Activated T-helper 1 cell treated with Interleukin-2 at 50 U/mL for 16 hours (primary cell): ENCODE measurements at regions not wholly inside any gene's neighbourhood (a gene's known extent, or its start where the extent isn't known, plus 50 kb on each side); places are given as distances from the start of the nearest gene placed in this dataset.

Experiments used
- DNase-seq: peaks from one replicate; pipeline ENCODE4 v3.0.0-alpha.2; 2020; ENCODE audit warnings: low read depth

DNA sequence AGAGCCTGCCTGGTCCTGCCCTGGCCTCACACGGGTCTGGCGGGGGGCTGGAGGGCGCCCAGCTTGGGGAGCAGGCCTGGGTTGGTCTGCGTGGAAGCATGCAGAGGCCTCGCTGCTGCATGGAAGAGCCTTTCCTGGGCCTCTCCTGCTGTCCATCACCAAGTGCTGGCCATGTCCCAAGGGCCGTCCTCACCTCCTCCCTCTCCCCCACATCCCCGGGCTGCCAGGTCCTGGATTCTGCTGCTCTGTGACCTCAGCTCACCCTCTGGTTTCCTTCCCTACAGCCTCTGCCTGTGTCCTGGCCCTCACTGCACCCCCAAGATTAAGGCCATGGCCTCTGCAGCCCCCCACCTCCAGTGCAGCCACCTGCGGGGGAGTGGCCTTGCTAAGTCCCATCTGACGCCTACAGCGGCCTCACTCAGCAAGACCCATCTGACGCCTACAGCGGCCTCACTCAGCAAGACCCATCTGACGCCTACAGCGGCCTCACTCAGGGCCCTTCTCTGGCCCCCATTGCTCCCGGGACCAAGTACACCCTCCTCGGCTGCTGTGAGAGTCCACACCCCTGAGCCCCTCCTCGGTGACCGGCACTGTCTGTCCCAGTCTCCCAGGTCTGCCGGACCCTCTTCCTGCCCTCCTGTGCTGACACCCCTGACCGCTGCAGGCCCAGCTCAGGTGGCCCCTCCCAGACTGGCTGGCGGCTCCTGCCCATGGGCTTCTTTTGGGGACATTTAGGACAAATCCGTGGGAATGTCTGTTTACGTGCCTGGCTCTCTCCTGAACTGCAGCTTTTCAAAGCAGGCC lies 119.5 kb upstream of the B3GAT1 start:
- no peak for DNase-seq

DNA sequence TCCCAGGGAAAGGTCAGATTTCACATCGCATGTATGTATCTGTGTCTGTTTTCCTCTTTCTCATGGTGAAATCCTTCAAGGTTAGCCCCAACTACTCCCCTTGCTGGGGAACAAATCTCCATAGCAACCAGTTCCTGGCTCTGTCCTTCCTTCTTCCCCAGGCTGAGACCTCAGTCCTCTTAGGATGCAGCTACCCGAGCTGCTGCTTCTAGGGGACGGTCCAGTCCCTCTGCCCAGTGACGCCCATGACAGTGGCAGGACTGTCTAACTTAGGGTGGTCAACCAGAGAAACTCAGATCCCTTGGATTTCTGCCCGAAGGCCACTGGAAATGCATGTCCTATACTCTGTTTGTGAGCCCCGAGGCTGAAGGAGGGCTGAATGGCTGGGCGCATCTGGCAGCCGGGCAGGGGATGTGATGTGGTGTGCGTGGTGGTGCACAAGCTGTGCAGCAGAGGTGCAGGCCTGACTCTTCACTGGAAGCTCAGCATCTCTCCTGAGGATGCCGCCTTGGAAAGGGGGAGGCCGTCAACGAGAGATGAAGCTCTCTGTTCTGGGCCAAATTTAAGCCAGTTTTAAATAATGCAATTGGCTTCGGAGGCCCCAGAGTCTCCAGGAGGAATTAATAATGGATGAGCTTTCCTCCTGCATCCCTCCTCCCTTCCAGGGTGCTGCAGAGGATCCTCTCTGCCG lies 118.7 kb upstream of the B3GAT1 start:
- DNase-seq: no peak

DNA sequence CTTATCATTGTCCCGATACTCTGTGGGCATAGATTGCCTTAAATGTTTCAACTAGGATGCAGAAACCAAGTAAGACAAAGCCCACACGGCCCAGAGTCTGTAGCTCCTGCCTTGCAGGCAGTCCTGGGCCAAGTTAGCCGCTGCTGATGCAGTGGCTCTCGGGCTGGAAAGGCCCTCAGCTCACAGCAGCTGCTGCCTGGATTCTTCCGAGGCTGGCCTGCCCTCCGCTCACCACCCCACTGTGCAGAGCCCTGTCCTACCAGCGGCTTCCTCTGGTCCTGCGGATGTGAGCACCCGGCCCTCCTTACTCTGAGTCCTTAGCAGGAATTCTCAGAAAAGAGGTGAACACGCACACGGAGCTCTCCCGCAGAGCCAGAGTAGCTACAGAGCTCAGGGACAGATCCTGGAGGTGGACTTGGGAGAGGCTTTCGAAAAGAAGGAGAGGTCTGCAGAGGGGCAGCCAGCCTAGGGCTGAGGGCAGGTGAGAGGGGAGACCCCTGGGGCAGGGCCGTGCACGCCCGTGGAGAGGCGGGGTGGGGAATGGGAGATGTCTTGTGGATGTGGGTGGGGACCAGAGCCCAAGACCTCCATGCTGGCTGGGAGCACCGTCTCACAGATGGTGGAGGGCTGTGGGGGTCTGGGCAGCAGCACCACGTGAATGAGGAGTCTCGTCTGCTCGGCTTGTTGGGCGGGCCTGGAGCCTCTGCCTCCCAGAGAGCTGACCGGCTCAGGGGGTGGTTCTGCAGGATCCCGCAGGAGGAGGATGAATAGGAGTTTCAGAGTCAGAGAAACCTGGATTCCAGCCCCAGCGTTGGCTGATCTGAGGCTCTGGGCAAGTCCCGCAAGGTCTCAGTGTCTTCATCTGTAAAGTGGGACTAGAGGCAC lies 117.4 kb upstream of the B3GAT1 start:
- DNase-seq: no peak

DNA sequence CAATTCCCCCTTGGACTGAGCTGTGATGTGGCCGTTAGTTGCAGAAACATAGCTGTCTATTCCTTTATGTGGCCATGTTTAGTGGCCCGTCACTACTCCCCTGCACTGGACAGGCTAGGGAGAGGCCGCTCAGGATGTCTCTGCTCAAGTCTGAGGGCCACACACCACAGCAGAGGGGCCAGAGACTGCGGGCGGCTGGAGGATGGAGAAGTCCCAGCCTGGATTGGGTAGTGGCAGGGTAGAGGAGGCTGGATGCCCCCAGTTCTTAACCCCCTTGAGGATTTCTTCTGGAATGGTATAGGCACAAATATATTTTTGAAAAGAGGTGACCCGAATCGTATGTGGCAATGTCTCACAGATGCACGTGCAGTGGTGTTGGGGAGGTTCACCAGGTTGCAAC lies 116.4 kb upstream of the B3GAT1 start:
- no peak for DNase-seq

DNA sequence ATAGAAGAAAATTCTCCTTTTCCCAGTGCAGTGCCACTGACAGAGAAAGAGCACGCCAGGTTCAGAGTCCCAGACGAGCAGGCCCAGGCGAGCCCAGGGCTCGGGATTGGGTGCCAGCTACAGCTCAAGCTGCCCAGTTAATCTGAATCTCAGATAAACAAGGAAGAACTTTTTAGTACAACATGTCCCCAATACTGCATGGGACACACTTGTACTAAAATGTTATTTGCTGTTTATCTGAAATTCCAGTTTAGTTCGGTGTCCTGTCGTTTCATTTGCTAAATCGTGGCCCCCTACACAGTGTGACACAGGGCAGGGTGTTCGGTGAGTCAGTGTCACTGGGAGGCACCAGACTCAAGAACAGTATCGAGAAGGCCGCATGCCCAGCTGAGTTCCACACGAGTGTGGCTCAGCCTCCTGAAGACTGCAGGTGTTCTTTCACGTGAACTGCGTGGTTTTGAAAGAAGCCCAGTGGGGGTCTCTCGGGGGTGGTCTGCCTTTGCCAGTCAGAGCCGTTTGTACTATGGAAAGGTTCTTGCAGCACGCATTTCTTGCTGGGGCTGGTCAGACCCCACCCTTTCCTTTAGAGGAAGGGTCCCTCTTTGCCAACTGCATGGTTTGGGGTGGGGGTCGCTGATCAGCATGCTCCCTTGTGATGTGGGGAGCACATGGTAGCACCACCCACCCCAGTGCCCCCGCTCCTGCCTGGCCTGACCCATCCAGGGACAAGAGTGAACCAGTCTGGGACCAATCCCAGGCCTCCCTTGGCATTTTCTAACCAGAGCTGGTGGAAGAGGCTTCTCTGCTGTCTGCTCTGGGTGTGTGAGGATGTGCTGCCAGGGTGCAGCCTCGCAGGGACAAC lies 115.6 kb upstream of the B3GAT1 start:
- no peak for DNase-seq

DNA sequence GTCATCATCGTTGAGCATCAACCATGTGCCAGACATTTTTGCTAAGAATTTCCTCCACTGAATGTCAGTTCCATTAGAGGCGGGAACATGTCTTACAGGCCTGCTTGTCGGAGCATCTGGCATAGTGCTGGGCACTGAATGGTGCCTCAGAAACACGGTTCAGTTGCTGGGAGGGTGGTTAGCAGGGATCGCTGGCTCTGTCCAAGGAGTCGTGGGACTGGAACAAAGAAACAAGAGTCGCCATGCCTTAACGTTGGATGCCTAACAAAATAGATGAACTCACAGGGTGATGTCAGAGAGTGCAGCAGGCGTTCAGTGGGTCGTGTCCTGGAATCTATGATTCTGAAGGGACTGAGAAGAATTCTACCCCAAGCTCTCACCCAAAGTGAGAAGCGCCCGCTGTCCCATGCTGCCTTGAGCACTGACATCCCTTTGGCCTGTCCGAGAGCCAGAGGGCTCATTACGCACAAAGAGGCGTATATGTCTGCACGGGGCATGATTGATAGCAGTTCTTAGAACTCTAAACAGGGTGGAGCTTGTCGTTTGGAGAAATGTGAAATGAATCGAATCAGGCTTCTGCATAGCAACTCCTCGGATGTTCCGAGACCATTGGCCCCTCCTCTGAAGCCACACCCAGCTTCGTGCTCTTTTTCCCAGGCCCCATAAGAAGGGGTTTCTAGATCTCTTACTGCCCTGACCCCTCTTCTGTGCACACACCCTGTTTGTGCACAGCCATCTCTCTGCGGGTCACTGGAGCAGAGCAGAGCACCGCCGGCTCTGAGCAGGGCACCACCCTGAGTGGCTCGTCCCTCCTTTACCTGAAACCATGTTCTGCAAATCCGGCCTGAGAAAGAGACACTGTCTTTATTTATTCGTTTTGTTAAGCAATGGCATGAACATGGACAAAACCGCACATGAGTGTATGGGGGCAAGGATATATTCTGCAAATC lies 113.1 kb upstream of the B3GAT1 start:
- DNase-seq: no peak

DNA sequence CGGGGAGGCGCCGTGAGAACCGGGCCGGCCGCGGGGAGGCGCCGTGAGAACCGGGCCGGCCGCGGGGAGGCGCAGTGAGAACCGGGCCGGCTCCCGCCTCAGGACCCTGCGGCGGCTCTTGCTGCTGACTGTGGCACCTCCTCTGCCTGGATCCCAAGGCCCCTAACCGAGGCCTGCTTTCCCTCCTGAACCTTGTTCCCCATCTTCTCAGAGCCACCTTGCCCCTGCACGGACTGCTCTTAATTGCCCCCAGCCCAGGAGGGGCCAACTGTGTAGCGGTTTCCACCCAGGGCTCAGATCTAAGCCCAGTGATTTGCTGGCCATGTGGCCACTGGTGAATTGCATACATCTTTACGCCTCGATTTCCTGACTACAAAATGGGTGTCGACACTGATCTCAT lies 112.2 kb upstream of the B3GAT1 start:
- DNase-seq: no peak

DNA sequence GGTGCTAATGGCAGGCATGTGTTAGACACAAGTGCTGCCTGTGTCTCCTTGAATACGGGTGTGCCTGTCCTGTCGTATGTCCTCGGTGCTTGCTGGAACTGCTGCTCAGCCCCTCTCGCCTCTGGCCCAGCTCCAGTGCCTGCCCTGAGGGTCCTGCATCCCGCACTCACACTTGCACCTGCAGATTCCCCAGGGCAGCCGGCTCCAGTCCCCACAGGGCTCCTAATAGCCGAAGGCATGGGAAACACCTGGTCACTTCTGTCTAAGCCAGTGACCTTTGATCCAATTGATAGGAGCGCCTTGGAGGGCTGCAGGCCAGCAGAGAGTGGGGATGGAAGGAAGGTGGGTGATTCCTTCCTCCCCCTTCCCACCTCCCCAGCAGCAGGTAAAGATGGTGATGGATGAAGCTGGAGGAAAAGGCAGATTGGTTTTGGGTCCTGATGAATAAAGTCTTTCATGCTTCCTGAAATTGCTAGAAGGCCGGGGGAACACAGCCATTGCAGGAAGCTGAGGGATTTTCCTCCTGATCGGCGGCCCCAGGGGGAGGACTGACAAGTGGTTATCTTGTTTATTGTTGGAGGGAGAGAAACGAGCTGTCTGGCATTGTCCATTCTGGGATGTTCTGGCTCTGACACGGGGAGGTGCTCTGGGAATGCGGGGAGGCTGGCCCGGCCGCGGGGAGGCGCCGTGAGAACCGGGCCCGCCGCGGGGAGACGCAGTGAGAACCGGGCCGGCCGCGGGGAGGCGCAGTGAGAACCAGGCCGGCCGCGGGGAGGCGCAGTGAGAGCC lies 110.9 kb upstream of the B3GAT1 start:
- no peak for DNase-seq

DNA sequence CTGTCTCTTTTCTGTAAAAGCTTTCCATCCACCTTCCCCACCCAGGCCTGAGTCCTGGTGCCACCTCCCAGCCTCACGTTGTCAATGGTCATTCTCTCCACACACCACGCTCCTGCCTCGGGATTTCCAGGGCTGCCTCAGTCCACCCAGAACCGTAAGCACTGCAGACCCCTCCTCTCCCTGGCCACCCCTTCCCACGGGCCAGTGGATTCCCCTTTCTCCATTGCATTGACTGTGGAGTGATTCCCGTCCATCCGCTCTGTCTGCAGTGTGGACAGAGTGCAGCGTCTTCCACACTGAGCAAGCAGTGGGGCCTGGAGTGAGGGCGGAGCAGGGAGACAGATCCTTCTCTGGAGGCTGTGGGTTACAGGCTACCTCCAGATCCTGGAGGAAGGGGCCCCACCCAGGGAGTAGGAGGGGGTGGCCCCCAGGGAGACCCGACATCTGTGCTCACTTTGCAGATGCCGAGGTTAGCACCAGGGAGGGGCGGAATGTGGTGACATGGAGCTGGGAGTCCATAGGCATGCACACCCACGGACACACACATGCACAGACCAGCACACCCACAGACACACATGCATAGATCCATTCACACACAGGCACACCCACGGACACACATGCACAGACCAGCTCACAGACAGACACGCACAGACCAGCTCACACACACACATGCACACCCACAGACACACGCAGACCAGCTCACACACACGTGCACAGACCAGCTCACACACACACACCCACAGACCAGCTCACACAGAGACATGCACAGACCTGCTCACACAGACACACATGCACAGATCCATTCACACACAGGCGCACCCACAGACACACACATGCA lies 109.6 kb upstream of the B3GAT1 start:
- no peak for DNase-seq

DNA sequence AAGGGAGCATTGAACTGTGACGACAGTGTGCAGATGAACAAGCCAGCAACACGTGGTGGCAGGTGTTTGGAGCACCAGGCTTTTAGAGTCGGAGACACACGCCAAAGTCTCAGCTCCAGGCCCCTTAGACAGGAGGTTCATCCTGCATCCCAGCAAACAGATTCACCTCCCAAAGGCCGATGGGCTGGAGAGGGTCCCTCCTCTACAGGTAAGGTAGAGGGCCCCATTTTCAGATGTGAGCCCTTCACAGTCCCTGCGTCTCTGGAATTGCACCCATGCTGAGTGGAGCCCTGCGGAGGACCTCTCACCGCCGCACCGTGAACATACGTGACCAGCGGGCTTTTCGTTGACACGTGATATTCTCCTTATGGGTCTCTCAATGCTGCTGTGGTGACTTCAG lies 109.0 kb upstream of the B3GAT1 start:
- DNase-seq: no peak

DNA sequence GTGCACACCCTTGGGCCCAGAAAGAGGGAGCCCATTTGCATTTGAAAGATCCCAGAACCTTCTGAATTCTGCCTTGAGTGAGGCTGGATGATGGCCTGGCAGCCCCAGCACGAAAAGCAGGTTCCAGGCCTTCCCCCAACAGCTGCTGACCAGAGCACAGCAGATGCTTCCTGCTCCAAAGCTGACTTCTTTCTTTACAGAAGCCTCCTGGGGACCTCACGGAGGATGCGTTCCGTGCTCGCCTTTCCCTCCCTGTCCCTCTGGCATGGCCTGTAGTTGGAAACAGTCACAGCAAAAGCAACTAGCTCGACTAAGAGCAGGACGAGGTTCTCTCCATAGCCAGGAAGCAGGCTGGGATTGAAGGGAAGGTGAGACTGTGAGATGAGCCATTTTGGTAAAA lies 107.7 kb upstream of the B3GAT1 start:
- DNase-seq: no peak

DNA sequence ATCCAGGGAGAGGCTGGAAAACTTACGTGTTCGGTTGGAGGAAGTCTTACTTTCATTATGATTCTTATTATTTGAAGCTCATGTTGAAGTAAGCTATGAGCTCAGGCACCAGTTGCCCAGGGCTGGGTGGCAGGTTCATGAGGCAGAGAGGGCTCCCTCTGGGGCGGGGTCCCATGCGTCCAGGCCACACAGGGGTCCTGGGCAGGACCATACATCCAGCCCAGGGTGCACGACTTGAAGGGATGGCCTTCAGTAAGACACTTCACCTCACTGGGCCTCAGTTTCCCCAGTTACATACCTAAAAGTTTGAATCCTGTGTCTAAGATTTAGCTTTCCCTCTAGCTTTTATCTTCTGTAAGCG lies 107.3 kb upstream of the B3GAT1 start:
- no peak for DNase-seq

DNA sequence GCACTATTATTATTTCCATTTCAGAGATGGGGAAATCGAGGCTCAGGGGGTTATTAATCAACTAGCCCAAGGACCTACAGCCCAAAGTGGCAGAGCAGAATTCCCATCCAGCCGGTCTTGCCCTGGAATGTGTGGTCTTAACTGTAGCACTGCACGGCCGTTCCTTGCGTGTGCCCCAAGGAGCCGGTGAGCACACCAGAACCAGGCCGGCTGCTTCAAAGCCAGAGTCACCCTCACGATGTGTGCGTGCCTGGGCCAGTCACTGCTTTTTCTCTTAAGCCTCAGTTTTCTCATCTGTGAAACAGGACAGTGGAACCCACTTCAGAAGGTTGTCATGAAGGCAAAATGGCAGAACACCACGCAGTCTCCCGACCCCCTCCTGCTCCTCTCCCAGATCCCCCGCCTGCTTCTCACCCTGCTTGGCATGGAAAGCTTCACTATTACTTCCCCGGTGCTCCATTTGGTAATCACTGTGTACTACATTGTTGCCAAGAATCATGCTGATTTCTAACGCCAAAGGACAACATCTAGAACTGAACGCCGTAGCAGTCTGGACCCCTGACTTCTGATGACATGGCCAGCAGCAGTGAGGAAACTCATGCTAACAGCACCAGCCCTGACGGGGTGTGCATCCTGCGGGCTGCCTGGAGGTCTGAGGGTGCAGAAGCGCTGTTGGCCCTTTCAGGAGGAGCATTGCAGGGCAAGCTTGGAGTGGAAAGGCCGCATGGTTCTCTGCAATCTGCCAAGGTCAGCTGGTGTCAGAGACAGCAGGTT lies 106.8 kb upstream of the B3GAT1 start:
- DNase-seq: no peak

DNA sequence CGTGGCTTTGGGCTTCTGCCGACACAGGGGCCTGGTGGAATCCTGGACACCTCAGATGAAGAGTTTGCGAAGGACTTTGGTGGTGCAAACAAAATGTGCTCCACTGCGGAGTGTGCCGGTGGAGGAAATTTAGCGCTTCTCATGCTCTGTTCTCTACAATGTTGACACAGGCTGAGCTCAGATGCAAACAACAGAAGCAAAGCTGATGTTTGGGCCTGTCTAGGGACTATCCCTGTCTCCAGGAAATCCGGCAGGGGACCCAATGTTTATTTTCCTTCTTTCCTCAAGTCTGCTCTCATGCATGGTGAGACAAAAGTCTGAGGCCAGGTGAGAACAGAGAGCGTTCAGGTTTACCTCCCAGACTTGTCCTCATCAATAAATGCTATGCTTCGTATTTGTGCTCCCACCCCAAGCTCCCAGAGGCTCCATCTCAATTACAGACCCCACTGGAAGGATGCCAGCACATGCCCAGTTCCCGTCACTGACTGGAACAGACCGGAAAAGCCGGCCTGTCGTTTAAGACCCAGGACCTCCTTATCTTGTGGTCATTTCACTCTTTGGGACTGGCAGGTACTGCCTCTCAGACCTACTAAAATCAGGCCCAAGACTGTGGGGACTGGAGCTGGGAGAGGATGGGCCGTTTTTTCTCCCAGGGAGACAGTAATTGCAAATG lies 105.7 kb upstream of the B3GAT1 start:
- no peak for DNase-seq

DNA sequence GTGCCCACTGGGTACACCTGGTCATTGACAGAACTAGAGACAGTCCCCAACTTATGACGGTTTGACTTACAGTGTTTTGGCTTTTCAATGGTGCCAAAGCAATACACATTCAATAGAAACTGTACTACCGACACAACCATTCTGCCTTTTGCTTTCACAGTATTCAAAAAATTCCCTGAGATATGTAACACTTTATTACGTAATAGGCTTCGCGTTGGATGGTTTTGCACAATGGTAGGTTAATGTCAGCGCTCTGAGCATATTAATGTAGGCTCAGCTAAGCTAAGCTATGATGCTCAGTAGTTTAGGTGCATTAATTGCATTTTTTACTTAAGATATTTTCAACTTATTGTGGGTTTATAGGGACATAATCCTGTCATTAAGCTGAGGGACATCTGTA lies 105.1 kb upstream of the B3GAT1 start:
- no peak for DNase-seq

DNA sequence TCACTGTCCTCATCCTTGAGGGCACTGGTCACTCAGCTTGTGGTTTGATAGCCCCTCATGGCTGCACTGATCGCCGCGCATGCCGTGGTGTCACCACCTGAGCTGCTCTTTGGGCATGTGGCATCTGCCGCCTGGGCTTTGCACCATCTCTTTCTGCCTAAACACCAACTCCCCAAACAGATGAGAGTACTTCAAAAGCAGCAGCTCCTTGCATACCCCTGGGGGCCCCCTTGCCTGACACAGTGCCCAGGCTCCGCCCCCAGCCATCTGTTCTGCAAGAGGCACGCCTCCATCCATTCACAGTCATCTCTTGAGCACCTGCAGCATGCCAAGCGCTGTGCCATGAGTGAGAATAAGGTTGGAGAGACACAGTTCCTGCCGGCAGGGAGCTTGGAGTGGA lies 104.5 kb upstream of the B3GAT1 start:
- no peak for DNase-seq

DNA sequence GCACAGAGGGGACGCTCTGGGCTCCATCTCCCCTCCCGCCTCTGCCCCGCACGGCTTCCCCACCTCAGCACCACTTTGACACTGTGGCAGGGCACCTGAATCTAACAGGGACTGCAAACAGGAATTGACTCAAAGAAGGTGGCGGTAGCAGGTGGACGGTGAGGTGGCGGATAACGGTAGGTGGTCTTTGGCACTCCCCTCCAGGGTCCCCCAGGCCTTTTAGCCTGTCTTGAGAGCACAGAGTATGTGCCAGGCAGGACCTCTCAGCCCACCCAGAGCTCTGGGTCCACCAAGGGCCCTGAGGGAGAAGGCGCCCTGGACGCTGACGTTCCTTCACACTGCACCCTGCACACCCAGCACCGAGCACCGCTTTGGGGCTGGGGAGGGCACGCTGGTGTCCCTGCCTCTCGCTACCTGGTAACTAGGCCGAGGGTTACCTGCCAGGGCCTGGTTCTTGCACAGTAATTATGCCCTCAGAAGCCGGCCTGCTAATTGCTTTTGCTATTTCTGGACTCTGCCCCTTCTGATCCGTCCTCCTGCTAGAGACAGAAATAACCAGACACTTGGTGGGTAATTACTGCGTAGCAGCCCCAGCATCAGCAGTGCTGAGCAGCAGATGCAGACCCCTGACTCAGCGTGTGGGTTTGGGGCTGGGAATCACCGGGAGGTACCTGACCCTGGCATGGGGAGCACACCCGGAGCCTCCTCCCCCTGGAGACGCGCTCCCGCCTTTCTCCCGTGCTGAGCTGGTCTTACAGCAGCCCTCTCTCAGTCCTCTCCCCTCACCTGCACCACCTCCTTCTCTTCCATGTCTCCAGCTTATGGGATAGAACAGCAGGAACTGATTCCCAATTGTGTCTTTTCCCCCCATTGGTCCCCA lies 103.3 kb upstream of the B3GAT1 start:
- DNase-seq: no peak
